DND-41 (cell line): ENCODE measurements at regions not wholly inside any gene's neighbourhood (a gene's known extent, or its start where the extent isn't known, plus 50 kb on each side); places are given as distances from the start of the nearest gene placed in this dataset.

Source experiments
- EZH2 ChIP-seq: IDR thresholded peaks from 3 replicates; pipeline ENCODE4 v1.6.1; 2012; ENCODE audit warnings: borderline replicate concordance, low read depth, mild to moderate bottlenecking, moderate library complexity, low read length, inconsistent platforms; ENCODE audit not compliant: severe bottlenecking
- TF ChIP-seq, protein P1 (sequence below): IDR thresholded peaks from 2 replicates; pipeline ENCODE4 v1.5.1; 2012; ENCODE audit warnings: borderline replicate concordance, low read length, moderate library complexity, mild to moderate bottlenecking; ENCODE audit not compliant: poor library complexity, severe bottlenecking; ENCODE audit errors: extremely low read depth

GRCh38 chr3:39651993-39652739, 157.2 kb upstream of the MYRIP start:
- TF ChIP-seq, protein P1, sequence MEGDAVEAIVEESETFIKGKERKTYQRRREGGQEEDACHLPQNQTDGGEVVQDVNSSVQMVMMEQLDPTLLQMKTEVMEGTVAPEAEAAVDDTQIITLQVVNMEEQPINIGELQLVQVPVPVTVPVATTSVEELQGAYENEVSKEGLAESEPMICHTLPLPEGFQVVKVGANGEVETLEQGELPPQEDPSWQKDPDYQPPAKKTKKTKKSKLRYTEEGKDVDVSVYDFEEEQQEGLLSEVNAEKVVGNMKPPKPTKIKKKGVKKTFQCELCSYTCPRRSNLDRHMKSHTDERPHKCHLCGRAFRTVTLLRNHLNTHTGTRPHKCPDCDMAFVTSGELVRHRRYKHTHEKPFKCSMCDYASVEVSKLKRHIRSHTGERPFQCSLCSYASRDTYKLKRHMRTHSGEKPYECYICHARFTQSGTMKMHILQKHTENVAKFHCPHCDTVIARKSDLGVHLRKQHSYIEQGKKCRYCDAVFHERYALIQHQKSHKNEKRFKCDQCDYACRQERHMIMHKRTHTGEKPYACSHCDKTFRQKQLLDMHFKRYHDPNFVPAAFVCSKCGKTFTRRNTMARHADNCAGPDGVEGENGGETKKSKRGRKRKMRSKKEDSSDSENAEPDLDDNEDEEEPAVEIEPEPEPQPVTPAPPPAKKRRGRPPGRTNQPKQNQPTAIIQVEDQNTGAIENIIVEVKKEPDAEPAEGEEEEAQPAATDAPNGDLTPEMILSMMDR, result no peak
- no peak for TF ChIP-seq EZH2
